Stimulated activated CD8-positive, alpha-beta memory T cell treated with anti-CD3 and anti-CD28 coated beads, Interleukin-15, amount 100 ng/mL, for 24 hours (primary cell): ENCODE measurements at regions not wholly inside any gene's neighbourhood (a gene's known extent, or its start where the extent isn't known, plus 50 kb on each side); places are given as distances from the start of the nearest gene placed in this dataset.
A peak's percentile ranks its signal among the peaks of the same experiment; 100 is the strongest.

Source experiments
- DNase-seq: peaks from one replicate; pipeline ENCODE4 v3.0.0-alpha.2; 2020; ENCODE audit warnings: low read depth

- DNase-seq: no peak
Measured at GRCh38 chr10:6342096-6342685, 139.5 kb downstream of the PFKFB3 start.

GRCh38 chr10:6343305-6344010 is 140.7 kb downstream of the PFKFB3 start:
- DNase-seq: no peak

GRCh38 chr10:6345404-6345803 is 142.7 kb downstream of the PFKFB3 start:
- no peak for DNase-seq

GRCh38 chr10:6346631-6347030 is 143.9 kb downstream of the PFKFB3 start:
- no peak for DNase-seq

GRCh38 chr10:6347391-6347951 is 144.7 kb downstream of the PFKFB3 start:
- DNase-seq: peak; percentile 21

GRCh38 chr10:6348096-6348874 is 145.6 kb downstream of the PFKFB3 start:
- peak; percentile 40 for DNase-seq

GRCh38 chr10:6349846-6350535 is 147.3 kb downstream of the PFKFB3 start:
- no peak for DNase-seq

GRCh38 chr10:6350609-6351008 is 147.9 kb downstream of the PFKFB3 start:
- no peak for DNase-seq

- DNase-seq: no peak
Measured at GRCh38 chr10:6351495-6351894, 148.8 kb downstream of the PFKFB3 start.

- no peak for DNase-seq
Measured at GRCh38 chr10:6353526-6353925, 150.8 kb downstream of the PFKFB3 start.

- no peak for DNase-seq
Measured at GRCh38 chr10:6354168-6354772, 151.5 kb downstream of the PFKFB3 start.

GRCh38 chr10:6356280-6356793 is 153.6 kb downstream of the PFKFB3 start:
- no peak for DNase-seq

GRCh38 chr10:6361869-6362268 is 159.1 kb downstream of the PFKFB3 start:
- DNase-seq: no peak

- no peak for DNase-seq
Measured at GRCh38 chr10:6362879-6363278, 160.1 kb downstream of the PFKFB3 start.

- no peak for DNase-seq
Measured at GRCh38 chr10:6363511-6363910, 160.8 kb downstream of the PFKFB3 start.

GRCh38 chr10:6364283-6364682 is 161.6 kb downstream of the PFKFB3 start:
- DNase-seq: no peak

- DNase-seq: no peak
Measured at GRCh38 chr10:6364893-6365292, 162.2 kb downstream of the PFKFB3 start.

- no peak for DNase-seq
Measured at GRCh38 chr10:6365384-6365783, 162.7 kb downstream of the PFKFB3 start.
